ENCODE measurements at regions not wholly inside any gene's neighbourhood (a gene's known extent, or its start where the extent isn't known, plus 50 kb on each side); places are given as distances from the start of the nearest gene placed in this dataset.

DNA sequence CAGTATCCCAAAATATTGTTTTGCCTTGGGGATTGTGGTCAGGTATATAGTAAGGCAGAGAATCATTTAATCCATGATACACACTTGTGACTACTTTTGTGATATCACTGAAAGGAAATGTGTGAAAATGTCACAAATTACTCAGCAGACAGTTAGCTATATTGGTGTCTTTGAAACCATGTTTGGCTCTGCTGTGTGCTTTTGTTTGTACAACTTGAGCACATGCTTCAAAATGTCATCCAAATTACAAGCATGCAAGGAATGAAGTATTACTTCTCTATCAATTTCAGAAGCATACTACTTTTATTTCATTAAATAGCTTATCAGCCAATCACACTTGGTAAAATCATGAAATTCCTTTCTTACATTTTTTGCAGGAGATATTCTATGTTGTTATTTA lies 619.0 kb upstream of the AGTR1 start:
- POLR2A ChIA-PET, result no interaction called here
- CTCF ChIA-PET, result interaction anchor here (0.7 kb wide), 1 partner anchor 1904 kb away, joined by 3 read pairs; no protein-coding TSS in a partner anchor
- no peak for DNase-seq (ENCODE audit: extremely low spot score)

GRCh38 chr3:148079370-148079769 lies 618.3 kb upstream of the AGTR1 start:
- POLR2A ChIA-PET, result no interaction called here
- no peak for TF ChIP-seq ZNF384 (IDR thresholded peaks at IDR 0.05)
- DNase-seq (ENCODE audit: extremely low spot score), result no peak
- CTCF ChIA-PET, result no interaction called here

More for the DNA sequence above, 619.0 kb upstream of the AGTR1 start:
- TF ChIP-seq LEF1 (IDR thresholded peaks at IDR 0.05; ENCODE audit: borderline replicate concordance) (no peak), BHLHE40 (IDR thresholded peaks at IDR 0.05; ENCODE audit: borderline replicate concordance) (no peak), FOXA1 (IDR thresholded peaks at IDR 0.05) (no peak), HDGF (IDR thresholded peaks at IDR 0.05; ENCODE audit: borderline replicate concordance) (no peak), L3MBTL2 (conservative IDR thresholded peaks at IDR 0.05) (no peak), ZNF384 (IDR thresholded peaks at IDR 0.05) (no peak), FOXK2 (IDR thresholded peaks at IDR 0.05) (no peak), CTBP1 (IDR thresholded peaks at IDR 0.05; ENCODE audit: borderline replicate concordance) (no peak), ELF4 (IDR thresholded peaks at IDR 0.05) (no peak), ARNT (IDR thresholded peaks at IDR 0.05) (no peak), FOXM1 (IDR thresholded peaks at IDR 0.05; ENCODE audit: borderline replicate concordance) (no peak), SUZ12 (IDR thresholded peaks at IDR 0.05) (no peak), NFRKB (IDR thresholded peaks at IDR 0.05) (no peak), SP1 (IDR thresholded peaks at IDR 0.05) (no peak), TARDBP (IDR thresholded peaks at IDR 0.05) (no peak)
- TF ChIP-seq, protein P1, sequence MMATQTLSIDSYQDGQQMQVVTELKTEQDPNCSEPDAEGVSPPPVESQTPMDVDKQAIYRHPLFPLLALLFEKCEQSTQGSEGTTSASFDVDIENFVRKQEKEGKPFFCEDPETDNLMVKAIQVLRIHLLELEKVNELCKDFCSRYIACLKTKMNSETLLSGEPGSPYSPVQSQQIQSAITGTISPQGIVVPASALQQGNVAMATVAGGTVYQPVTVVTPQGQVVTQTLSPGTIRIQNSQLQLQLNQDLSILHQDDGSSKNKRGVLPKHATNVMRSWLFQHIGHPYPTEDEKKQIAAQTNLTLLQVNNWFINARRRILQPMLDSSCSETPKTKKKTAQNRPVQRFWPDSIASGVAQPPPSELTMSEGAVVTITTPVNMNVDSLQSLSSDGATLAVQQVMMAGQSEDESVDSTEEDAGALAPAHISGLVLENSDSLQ (IDR thresholded peaks at IDR 0.05), result no peak

- DNase-seq (ENCODE audit: extremely low spot score), result no peak
- TF ChIP-seq L3MBTL2 (conservative IDR thresholded peaks at IDR 0.05) (no peak), FOXA1 (IDR thresholded peaks at IDR 0.05) (no peak), ARNT (IDR thresholded peaks at IDR 0.05) (no peak), FOXM1 (IDR thresholded peaks at IDR 0.05; ENCODE audit: borderline replicate concordance) (no peak), FOXK2 (IDR thresholded peaks at IDR 0.05) (no peak), LEF1 (IDR thresholded peaks at IDR 0.05; ENCODE audit: borderline replicate concordance) (no peak), CTBP1 (IDR thresholded peaks at IDR 0.05; ENCODE audit: borderline replicate concordance) (no peak), HDGF (IDR thresholded peaks at IDR 0.05; ENCODE audit: borderline replicate concordance) (no peak), SP1 (IDR thresholded peaks at IDR 0.05) (no peak), NFRKB (IDR thresholded peaks at IDR 0.05) (no peak), BHLHE40 (IDR thresholded peaks at IDR 0.05; ENCODE audit: borderline replicate concordance) (no peak), ELF4 (IDR thresholded peaks at IDR 0.05) (no peak), TARDBP (IDR thresholded peaks at IDR 0.05) (no peak), SUZ12 (IDR thresholded peaks at IDR 0.05) (no peak), ZNF384 (IDR thresholded peaks at IDR 0.05) (no peak)
- TF ChIP-seq, protein P1 (IDR thresholded peaks at IDR 0.05), result no peak
- ChIA-PET CTCF (no interaction called here), POLR2A (no interaction called here)
Measured at GRCh38 chr3:148081926-148082325, 615.8 kb upstream of the AGTR1 start.

GRCh38 chr3:148082506-148083280 lies 615.0 kb upstream of the AGTR1 start:
- POLR2A ChIA-PET, result no interaction called here
- TF ChIP-seq SUZ12 (IDR thresholded peaks at IDR 0.05) (no peak), CTBP1 (IDR thresholded peaks at IDR 0.05; ENCODE audit: borderline replicate concordance) (no peak), ARNT (IDR thresholded peaks at IDR 0.05) (no peak), L3MBTL2 (conservative IDR thresholded peaks at IDR 0.05) (no peak), BHLHE40 (IDR thresholded peaks at IDR 0.05; ENCODE audit: borderline replicate concordance) (no peak), SP1 (IDR thresholded peaks at IDR 0.05) (no peak), ZNF384 (IDR thresholded peaks at IDR 0.05) (no peak), FOXA1 (IDR thresholded peaks at IDR 0.05) (no peak), TARDBP (IDR thresholded peaks at IDR 0.05) (no peak), ELF4 (IDR thresholded peaks at IDR 0.05) (no peak), FOXM1 (IDR thresholded peaks at IDR 0.05; ENCODE audit: borderline replicate concordance) (no peak), HDGF (IDR thresholded peaks at IDR 0.05; ENCODE audit: borderline replicate concordance) (no peak), LEF1 (IDR thresholded peaks at IDR 0.05; ENCODE audit: borderline replicate concordance) (no peak), FOXK2 (IDR thresholded peaks at IDR 0.05) (no peak), NFRKB (IDR thresholded peaks at IDR 0.05) (no peak)
- TF ChIP-seq, protein P1 (IDR thresholded peaks at IDR 0.05), result no peak
- CTCF ChIA-PET, result no interaction called here
- no peak for DNase-seq (ENCODE audit: extremely low spot score)

- DNase-seq (ENCODE audit: extremely low spot score), result no peak
- TF ChIP-seq SUZ12 (IDR thresholded peaks at IDR 0.05) (no peak), LEF1 (IDR thresholded peaks at IDR 0.05; ENCODE audit: borderline replicate concordance) (no peak), BHLHE40 (IDR thresholded peaks at IDR 0.05; ENCODE audit: borderline replicate concordance) (no peak), ELF4 (IDR thresholded peaks at IDR 0.05) (no peak), CTBP1 (IDR thresholded peaks at IDR 0.05; ENCODE audit: borderline replicate concordance) (no peak), ARNT (IDR thresholded peaks at IDR 0.05) (no peak), FOXK2 (IDR thresholded peaks at IDR 0.05) (no peak), TARDBP (IDR thresholded peaks at IDR 0.05) (no peak), NFRKB (IDR thresholded peaks at IDR 0.05) (no peak), L3MBTL2 (conservative IDR thresholded peaks at IDR 0.05) (no peak), SP1 (IDR thresholded peaks at IDR 0.05) (no peak), ZNF384 (IDR thresholded peaks at IDR 0.05) (no peak), HDGF (IDR thresholded peaks at IDR 0.05; ENCODE audit: borderline replicate concordance) (no peak), FOXM1 (IDR thresholded peaks at IDR 0.05; ENCODE audit: borderline replicate concordance) (no peak), FOXA1 (IDR thresholded peaks at IDR 0.05) (no peak)
- TF ChIP-seq, protein P1 (IDR thresholded peaks at IDR 0.05), result no peak
- ChIA-PET POLR2A (no interaction called here), CTCF (no interaction called here)
Measured at GRCh38 chr3:148083526-148084182, 614.0 kb upstream of the AGTR1 start.

All from HEK293T (cell line).